GM12878 (cell line): ENCODE measurements at regions not wholly inside any gene's neighbourhood (a gene's known extent, or its start where the extent isn't known, plus 50 kb on each side); places are given as distances from the start of the nearest gene placed in this dataset.

Source experiments
- CBFB ChIP-seq: IDR thresholded peaks from 2 replicates; pipeline ENCODE4 v1.6.1; 2016; ENCODE audit warnings: antibody characterized with exemption, low read depth
- CHD1 ChIP-seq: IDR thresholded peaks from 2 replicates; pipeline ENCODE4 v1.6.1; 2012; ENCODE audit warnings: low read depth, low read length, improper control_type of control experiment
- CTCF ChIP-seq, 3 experiments: IDR thresholded peaks in 2 of 3; conservative IDR thresholded peaks in 1 of 3; 2 replicates each; pipeline ENCODE4 v1.5.1; 2011; ENCODE audit warnings: low read depth in 3 of 3, low read length in 3 of 3, mild to moderate bottlenecking in 3 of 3, control low read depth in 2 of 3, moderate library complexity in 2 of 3, inconsistent platforms in 1 of 3, mixed read lengths in 1 of 3; ENCODE audit not compliant: control insufficient read depth in 2 of 3, insufficient read depth in 1 of 3; ENCODE audit errors: extremely low read depth in 1 of 3

- no peak for TF ChIP-seq CBFB
- TF ChIP-seq CHD1: no peak
- TF ChIP-seq CTCF (IDR thresholded peaks at IDR 0.05 in 2 of 3, conservative IDR thresholded peaks at IDR 0.05 in 1 of 3; ENCODE audit: control insufficient read depth in 2 of 3, extremely low read depth in 1 of 3, insufficient read depth in 1 of 3, low read depth in 3 of 3, low read length in 3 of 3): no peak
These were observed 284.3 kb downstream of the EPM2A start for GRCh38 chr6:145451029-145451428.
